GM21367 (cell line): ENCODE measurements at regions not wholly inside any gene's neighbourhood (a gene's known extent, or its start where the extent isn't known, plus 50 kb on each side); places are given as distances from the start of the nearest gene placed in this dataset.
"Not testable (repeated sequence)": the region's sequence is repeated elsewhere in the genome, so short reads cannot be mapped to it uniquely, and the experiment has no call there.

Experiments
- ATAC-seq: cut with Tn5 transposase; IDR thresholded peaks from one replicate; pipeline ENCODE4 v1.9.1; 2021; ENCODE audit not compliant: unreplicated experiment

GRCh38 chr5:2075365-2075764 lies 192.6 kb upstream of the IRX4 start:
- ATAC-seq, result no peak

- no peak for ATAC-seq
Observed at GRCh38 chr5:2071562-2071961, 188.8 kb upstream of the IRX4 start.

DNA sequence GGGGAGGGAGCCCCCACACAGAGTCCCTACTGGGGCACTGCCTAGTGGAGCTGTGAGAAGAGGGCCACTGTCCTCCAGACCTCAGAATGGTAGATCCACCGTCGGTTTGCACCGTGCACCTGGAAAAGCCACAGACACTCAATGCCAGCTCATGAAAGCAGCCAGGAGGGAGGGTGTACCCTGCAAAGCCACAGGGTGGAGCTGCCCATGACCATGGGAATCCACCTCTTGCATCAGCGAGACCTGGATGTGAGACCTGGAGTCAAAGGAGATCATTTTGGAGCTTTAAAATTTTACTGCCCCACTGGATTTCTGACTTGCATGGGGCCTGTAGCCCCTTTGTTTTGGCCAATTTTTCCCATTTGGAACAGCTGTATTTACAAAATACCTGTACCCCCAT lies 188.1 kb upstream of the IRX4 start:
- ATAC-seq, result not testable (repeated sequence)

- ATAC-seq, result no peak
Observed at GRCh38 chr5:2068531-2068930, 185.8 kb upstream of the IRX4 start.

DNA sequence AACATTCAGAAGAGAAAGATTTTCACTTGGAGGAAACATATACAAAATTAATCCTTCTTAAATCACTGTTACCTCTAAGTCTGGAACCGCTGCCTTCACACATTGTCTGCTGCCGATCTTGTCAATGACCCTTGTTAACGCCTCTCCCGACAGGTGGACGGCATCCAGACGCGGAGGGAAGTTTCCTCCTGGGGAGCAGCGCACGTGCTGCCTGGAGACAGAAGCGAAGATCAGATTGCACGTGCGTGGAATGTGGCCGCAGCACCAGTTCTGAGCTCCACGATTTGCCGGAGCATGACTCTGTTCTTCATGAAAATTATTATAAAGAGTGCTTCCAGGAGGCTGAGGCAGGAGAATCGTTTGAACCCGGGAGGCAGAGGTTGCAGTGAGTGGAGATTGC lies 183.6 kb upstream of the IRX4 start:
- ATAC-seq, result no peak

- not testable (repeated sequence) for ATAC-seq
Observed at GRCh38 chr5:2063380-2063779, 180.7 kb upstream of the IRX4 start.

DNA sequence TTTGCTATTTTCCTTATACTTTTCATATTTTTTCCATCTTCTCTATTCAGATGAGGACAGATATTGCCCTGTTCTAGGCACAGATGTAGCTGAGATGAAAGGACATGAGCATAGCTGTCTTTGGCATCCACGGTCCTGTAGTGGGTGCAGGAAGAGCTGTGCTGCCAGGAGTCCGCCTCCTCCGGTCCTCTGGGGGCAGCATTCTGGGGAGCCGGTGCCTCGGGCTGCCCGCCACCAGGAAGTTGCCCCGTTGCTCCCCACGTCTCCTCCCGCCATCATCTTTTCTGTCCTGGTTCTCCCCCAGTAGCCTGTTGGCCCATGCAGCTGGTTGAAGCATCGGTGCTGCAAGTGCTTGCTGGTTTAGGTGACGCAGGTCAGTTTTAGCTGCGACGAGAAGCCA lies 170.0 kb upstream of the IRX4 start:
- no peak for ATAC-seq

- no peak for ATAC-seq
Observed at GRCh38 chr5:2049876-2050275, 167.2 kb upstream of the IRX4 start.

- ATAC-seq, result no peak
Observed at GRCh38 chr5:2048664-2049063, 165.9 kb upstream of the IRX4 start.

DNA sequence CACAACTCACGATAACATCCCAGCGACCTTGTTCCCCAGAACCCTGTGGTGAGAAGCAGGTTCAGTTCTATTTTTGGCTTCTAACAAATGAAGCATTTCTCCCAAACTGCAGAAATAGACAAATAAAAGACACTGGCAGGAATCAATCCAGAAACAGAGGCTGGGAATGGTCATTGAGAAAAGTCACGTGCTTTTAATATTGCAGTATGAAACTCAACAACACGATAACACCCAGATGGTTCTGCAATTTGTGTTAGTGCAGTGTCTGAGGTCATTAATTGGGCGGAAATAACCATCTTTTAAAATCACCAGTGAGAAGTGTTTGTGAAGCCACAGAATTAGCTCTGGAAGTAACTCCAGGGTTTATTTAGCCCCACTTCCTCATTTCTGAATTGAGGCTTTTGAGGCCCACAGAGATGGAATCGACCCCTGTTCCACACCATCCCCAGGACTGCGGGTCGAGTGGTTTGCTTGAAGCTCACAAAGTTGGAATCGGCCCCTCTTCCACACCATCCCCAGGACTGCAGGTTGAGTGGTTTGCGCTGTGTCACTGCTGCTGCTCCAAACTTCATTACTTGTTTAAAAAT lies 164.7 kb upstream of the IRX4 start:
- no peak for ATAC-seq

- no peak for ATAC-seq
Observed at GRCh38 chr5:2044041-2044440, 161.3 kb upstream of the IRX4 start.

DNA sequence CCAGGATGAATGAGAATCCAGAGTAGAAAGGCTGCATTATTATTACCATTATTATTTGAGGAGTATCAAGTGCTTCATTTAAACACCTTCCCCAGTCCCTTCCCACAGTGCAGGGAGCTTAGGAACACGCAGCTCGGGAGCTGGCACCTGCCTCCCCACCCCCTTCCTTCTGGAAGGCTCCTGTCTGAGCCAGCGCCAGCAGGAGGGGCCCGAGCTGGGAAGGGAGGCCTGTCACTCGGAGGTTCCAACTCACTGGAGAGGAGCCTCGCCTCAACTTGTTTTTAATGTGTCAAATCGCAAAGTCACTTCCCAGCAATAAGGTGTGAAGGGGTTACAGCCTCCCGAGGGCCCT lies 156.4 kb upstream of the IRX4 start:
- no peak for ATAC-seq

- ATAC-seq, result peak; percentile 94
Observed at GRCh38 chr5:2038321-2039179, 155.8 kb upstream of the IRX4 start.

GRCh38 chr5:2036885-2037284 lies 154.2 kb upstream of the IRX4 start:
- ATAC-seq, result no peak

- ATAC-seq, result no peak
Observed at GRCh38 chr5:2032432-2032831, 149.7 kb upstream of the IRX4 start.

DNA sequence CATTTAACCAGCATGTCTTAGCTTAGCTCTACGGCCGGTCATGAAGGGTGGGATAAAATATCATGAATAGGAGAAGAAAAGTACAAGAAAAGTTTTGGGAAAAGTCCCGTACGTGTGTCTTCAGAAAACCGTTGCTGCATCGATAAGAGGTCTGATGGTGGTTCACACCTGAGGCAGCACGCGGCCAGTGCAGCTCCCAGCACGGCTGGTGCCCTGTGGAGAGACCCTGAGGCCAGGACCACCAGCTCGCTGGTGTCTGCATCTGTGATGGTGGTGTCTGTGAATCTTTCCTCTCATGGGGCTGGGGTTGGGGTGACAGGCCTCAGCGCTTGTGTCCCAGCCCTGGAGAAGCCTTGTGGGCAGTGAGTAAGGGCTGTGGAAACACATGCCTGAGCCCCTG lies 148.9 kb upstream of the IRX4 start:
- ATAC-seq, result no peak

GRCh38 chr5:2030131-2030530 lies 147.4 kb upstream of the IRX4 start:
- ATAC-seq, result no peak

DNA sequence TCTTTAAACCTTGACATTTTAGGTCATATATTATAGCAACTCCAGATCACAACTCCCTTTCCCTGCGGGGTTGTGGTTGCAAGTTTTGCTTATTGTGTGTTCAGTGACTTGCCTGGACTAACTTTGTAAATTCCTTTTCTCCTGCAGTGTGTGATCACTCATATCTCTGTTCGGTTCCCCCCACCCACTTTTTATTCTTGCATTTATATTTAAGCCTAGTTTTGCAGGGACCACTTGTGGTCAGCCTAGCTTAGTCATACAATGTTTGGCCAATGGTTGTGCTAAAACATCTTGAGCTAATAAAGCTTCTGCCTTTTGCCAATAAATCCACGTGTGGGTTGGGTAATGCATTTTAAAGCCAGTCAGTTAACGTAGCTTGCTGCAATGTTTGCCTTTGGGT lies 146.5 kb upstream of the IRX4 start:
- no peak for ATAC-seq

GRCh38 chr5:2027790-2028189 lies 145.1 kb upstream of the IRX4 start:
- ATAC-seq, result no peak

- no peak for ATAC-seq
Observed at GRCh38 chr5:2024986-2025721, 142.4 kb upstream of the IRX4 start.

DNA sequence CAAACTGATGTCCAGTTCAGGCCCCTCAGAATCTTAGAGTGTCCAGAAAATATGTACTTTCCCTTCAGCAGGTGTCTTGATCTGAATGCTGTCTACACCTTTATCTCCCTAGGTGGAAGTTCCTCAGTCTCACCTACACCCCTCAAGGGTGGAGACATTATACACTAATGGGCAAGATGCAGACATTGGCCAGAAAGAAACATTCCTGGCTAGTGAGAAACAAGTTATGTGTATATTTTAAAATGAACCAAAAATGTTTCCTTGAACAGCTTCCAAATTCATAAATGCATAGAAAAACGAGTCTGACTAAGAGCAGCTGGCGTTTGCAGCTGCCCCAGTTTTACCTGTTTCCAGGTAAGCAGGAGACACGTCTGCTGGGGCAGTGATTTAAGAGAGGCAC lies 140.5 kb upstream of the IRX4 start:
- ATAC-seq, result no peak

DNA sequence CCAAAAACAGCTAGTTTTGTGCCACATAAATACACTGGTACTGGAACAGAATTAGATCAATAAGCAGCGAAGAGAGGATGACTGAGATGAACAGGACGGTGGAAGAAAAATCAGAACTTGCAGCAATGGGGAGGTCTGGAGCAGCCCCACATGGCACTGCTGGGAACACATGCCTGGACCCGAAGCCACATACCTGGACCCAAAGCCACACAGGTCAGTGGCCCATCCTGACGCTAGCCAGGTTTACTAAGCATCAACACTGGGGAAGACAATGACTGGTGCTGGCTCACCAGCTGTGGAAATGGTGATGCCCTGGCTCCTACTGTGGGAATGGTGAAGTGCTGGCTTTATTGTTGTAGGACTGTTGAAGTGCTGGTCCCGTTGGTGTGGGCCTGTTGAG lies 139.7 kb upstream of the IRX4 start:
- ATAC-seq, result no peak
